ENCODE measurements at regions not wholly inside any gene's neighbourhood (a gene's known extent, or its start where the extent isn't known, plus 50 kb on each side); places are given as distances from the start of the nearest gene placed in this dataset.

GRCh38 chr18:25661831-25662230 lies 309.9 kb upstream of the ZNF521 start:
- TF ChIP-seq CTCF (IDR thresholded peaks at IDR 0.05) (no peak), EP300 (IDR thresholded peaks at IDR 0.05) (no peak), POLR2A (IDR thresholded peaks at IDR 0.05) (no peak)
